ENCODE measurements at regions not wholly inside any gene's neighbourhood (a gene's known extent, or its start where the extent isn't known, plus 50 kb on each side); places are given as distances from the start of the nearest gene placed in this dataset.

DNA sequence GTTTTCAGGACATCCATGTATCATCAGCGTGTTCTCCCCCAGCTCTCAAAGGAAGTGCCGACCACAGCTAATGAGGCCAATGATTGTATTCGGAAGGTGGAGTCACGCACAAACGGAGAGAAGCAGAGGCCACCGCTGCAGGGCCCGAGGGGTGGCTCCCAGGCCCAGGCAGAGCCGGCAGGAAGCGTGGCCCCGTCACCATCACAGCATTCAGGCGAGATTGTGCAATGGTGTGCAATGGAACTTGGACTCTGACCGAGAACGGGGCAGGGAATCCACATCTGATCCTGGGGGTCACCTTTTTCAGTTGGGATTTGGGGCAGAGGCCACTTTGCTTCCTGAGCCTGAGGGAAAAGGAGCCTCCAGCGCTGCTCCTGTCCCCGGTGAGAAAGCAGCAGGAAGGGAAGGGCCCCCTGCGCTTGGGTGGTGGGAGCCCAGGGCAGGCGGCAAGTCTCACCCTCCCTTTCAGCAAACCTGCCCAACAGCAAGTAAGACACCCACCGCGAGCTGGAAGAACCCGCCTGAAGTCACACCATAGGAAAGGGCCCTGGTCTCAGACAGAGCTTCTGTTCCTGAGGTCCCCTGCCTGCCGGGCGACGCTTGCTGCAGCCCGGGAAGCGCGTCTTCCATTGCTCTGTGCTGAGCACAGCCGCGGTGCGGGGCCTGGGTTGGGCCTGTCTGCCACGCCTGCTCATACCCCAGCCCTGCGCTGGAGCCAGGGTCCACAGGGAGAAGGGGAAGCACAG is 1430.7 kb downstream of the BRD1 start (continued):
- TF ChIP-seq, protein P1, sequence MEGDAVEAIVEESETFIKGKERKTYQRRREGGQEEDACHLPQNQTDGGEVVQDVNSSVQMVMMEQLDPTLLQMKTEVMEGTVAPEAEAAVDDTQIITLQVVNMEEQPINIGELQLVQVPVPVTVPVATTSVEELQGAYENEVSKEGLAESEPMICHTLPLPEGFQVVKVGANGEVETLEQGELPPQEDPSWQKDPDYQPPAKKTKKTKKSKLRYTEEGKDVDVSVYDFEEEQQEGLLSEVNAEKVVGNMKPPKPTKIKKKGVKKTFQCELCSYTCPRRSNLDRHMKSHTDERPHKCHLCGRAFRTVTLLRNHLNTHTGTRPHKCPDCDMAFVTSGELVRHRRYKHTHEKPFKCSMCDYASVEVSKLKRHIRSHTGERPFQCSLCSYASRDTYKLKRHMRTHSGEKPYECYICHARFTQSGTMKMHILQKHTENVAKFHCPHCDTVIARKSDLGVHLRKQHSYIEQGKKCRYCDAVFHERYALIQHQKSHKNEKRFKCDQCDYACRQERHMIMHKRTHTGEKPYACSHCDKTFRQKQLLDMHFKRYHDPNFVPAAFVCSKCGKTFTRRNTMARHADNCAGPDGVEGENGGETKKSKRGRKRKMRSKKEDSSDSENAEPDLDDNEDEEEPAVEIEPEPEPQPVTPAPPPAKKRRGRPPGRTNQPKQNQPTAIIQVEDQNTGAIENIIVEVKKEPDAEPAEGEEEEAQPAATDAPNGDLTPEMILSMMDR (CRISPR knock-in tag; IDR thresholded peaks at IDR 0.05) = no peak
- 0 out of 2 replicates have a peak, but pooled peaks have one; percentile 28 for TF ChIP-seq PHF8 (CRISPR knock-in tag; IDR thresholded peaks at IDR 0.05)
- TF ChIP-seq ZBTB7A (CRISPR knock-in tag; IDR thresholded peaks at IDR 0.05) = no peak; the same call in 1 of the 2 replicates
- TF ChIP-seq SAFB2 (CRISPR knock-in tag; IDR thresholded peaks at IDR 0.05; ENCODE audit: borderline replicate concordance, low read depth) = no peak
- TF ChIP-seq, protein P2, sequence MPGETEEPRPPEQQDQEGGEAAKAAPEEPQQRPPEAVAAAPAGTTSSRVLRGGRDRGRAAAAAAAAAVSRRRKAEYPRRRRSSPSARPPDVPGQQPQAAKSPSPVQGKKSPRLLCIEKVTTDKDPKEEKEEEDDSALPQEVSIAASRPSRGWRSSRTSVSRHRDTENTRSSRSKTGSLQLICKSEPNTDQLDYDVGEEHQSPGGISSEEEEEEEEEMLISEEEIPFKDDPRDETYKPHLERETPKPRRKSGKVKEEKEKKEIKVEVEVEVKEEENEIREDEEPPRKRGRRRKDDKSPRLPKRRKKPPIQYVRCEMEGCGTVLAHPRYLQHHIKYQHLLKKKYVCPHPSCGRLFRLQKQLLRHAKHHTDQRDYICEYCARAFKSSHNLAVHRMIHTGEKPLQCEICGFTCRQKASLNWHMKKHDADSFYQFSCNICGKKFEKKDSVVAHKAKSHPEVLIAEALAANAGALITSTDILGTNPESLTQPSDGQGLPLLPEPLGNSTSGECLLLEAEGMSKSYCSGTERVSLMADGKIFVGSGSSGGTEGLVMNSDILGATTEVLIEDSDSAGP (CRISPR knock-in tag; IDR thresholded peaks at IDR 0.05; ENCODE audit: borderline replicate concordance) = peak; percentile 20; the same call in 1 of the 2 replicates
- peak; percentile 83; the same call in 1 of the 2 replicates for TF ChIP-seq TRIM24 (CRISPR knock-in tag; IDR thresholded peaks at IDR 0.05)
- TF ChIP-seq ZFY (CRISPR knock-in tag; IDR thresholded peaks at IDR 0.05) = peak; percentile 27; the same call in 1 of the 2 replicates
- TF ChIP-seq CREM (IDR thresholded peaks at IDR 0.05) = peak; percentile 40; the same call in 1 of the 2 replicates
- no peak for TF ChIP-seq CREM (CRISPR knock-in tag; IDR thresholded peaks at IDR 0.05)
- TF ChIP-seq ZNF562 (CRISPR knock-in tag; IDR thresholded peaks at IDR 0.05; ENCODE audit: borderline replicate concordance) = no peak
- TF ChIP-seq SOX5 (CRISPR knock-in tag; IDR thresholded peaks at IDR 0.05; ENCODE audit: borderline replicate concordance) = peak; percentile 36; the same call in 1 of the 2 replicates
- TF ChIP-seq ZNF335 (CRISPR knock-in tag; IDR thresholded peaks at IDR 0.05) = no peak
- no peak for TF ChIP-seq CCDC6 (CRISPR knock-in tag; IDR thresholded peaks at IDR 0.05)
- TF ChIP-seq TGIF2 (CRISPR knock-in tag; IDR thresholded peaks at IDR 0.05) = no peak
- TF ChIP-seq, protein P3, sequence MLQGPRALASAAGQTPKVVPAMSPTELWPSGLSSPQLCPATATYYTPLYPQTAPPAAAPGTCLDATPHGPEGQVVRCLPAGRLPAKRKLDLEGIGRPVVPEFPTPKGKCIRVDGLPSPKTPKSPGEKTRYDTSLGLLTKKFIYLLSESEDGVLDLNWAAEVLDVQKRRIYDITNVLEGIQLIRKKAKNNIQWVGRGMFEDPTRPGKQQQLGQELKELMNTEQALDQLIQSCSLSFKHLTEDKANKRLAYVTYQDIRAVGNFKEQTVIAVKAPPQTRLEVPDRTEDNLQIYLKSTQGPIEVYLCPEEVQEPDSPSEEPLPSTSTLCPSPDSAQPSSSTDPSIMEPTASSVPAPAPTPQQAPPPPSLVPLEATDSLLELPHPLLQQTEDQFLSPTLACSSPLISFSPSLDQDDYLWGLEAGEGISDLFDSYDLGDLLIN (CRISPR knock-in tag; IDR thresholded peaks at IDR 0.05; ENCODE audit: borderline replicate concordance) = no peak
- TF ChIP-seq, protein P4, sequence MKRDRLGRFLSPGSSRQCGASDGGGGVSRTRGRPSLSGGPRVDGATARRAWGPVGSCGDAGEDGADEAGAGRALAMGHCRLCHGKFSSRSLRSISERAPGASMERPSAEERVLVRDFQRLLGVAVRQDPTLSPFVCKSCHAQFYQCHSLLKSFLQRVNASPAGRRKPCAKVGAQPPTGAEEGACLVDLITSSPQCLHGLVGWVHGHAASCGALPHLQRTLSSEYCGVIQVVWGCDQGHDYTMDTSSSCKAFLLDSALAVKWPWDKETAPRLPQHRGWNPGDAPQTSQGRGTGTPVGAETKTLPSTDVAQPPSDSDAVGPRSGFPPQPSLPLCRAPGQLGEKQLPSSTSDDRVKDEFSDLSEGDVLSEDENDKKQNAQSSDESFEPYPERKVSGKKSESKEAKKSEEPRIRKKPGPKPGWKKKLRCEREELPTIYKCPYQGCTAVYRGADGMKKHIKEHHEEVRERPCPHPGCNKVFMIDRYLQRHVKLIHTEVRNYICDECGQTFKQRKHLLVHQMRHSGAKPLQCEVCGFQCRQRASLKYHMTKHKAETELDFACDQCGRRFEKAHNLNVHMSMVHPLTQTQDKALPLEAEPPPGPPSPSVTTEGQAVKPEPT (CRISPR knock-in tag; IDR thresholded peaks at IDR 0.05; ENCODE audit: low read depth) = no peak
- no peak for TF ChIP-seq ZKSCAN8 (CRISPR knock-in tag; IDR thresholded peaks at IDR 0.05; ENCODE audit: borderline replicate concordance)
- TF ChIP-seq HNF4G (IDR thresholded peaks at IDR 0.05; ENCODE audit: borderline replicate concordance, low read depth, low read length) = peak; percentile 92
- TF ChIP-seq HNF4G (CRISPR knock-in tag; IDR thresholded peaks at IDR 0.05; ENCODE audit: borderline replicate concordance, low read depth) = peak; percentile 94; the same call in 1 of the 2 replicates
- no peak for TF ChIP-seq ZNF260 (CRISPR knock-in tag; IDR thresholded peaks at IDR 0.05; ENCODE audit: borderline replicate concordance, low read depth)
- no peak for TF ChIP-seq NFE2L1 (CRISPR knock-in tag; IDR thresholded peaks at IDR 0.05; ENCODE audit: borderline replicate concordance)
- no peak for TF ChIP-seq ZNF766 (CRISPR knock-in tag; IDR thresholded peaks at IDR 0.05; ENCODE audit: borderline replicate concordance)
- no peak for TF ChIP-seq ARHGAP35 (CRISPR knock-in tag; IDR thresholded peaks at IDR 0.05; ENCODE audit: borderline replicate concordance)
- no peak for TF ChIP-seq SNAI1 (CRISPR knock-in tag; IDR thresholded peaks at IDR 0.05; ENCODE audit: borderline replicate concordance)

Measured in HepG2 (cell line).